K562 (cell line): ENCODE measurements at regions not wholly inside any gene's neighbourhood (a gene's known extent, or its start where the extent isn't known, plus 50 kb on each side); places are given as distances from the start of the nearest gene placed in this dataset.

ENCODE experiments used
- ATAC-seq: fragments of 200-7000 bp; cut with Tn5 transposase; 3 replicates; pipeline ENCODE4 v1.9.1; 2020; ENCODE audit warnings: moderate library complexity
- BruUV-seq: library from RNA; stranded (reverse); fragments of 400-500 nt; replicated peaks from 2 replicates; lab custom pipeline; 2021; lab: Mats Ljungman, UMichigan
- CTCF ChIA-PET: fragments of 300-600 bp; formaldehyde crosslinking; extraction: SDS; loops from one replicate; lab custom pipeline; 2021; ENCODE audit warnings: low intra/inter-chr PET ratio; lab: Yijun Ruan, JAX
- POLR2A ChIA-PET: fragments of 300-600, 350-650 bp; sonication (Branson Sonifier 250); formaldehyde crosslinking; extraction: SDS; loops from one replicate; lab custom pipeline; 2021; ENCODE audit warnings: antibody characterized with exemption, inconsistent platforms; lab: Yijun Ruan, JAX
- DNase-seq, 4 experiments: peaks; one replicate each; pipeline versions ENCODE4 v3.0.0 to v3.0.0-alpha.2; 2011 to 2018; ENCODE audit warnings: low spot score in 3 of 4, mixed read lengths in 3 of 4; ENCODE audit errors: extremely low read depth in 1 of 4
- FAIRE-seq: peaks from 2 replicates; lab custom pipeline; 2011; peaks lifted over from hg19 to GRCh38; lab: Jason Lieb, UNC
- H2AFZ ChIP-seq: 2 replicates; pipeline ENCODE4 v1.6.0; 2011; ENCODE audit warnings: low read depth, low read length, control low read depth, inconsistent platforms
- H3K27ac ChIP-seq: fragments of 200-600 bp; 3 replicates; pipeline ENCODE4 v1.8.0; 2011; ENCODE audit warnings: low read depth, mild to moderate bottlenecking, control low read depth, inconsistent platforms, low read length, moderate library complexity, mixed read lengths; ENCODE audit errors: extremely low read depth
- H3K27me3 ChIP-seq, 2 experiments: fragments of 300-600 bp in 1 of 2; 2 replicates in 1 of 2; 3 replicates in 1 of 2; pipeline versions ENCODE4 v1.6.0 to v1.8.0; 2011; ENCODE audit warnings: inconsistent platforms in 2 of 2, low read length in 2 of 2, mild to moderate bottlenecking in 1 of 2, mixed read lengths in 1 of 2, moderate library complexity in 1 of 2; ENCODE audit not compliant: control insufficient read depth in 2 of 2, insufficient read depth in 2 of 2
- H3K36me3 ChIP-seq: fragments of 300-600 bp; 3 replicates; pipeline ENCODE4 v1.8.0; 2011; ENCODE audit warnings: mild to moderate bottlenecking, low read length, inconsistent platforms; ENCODE audit not compliant: control insufficient read depth, insufficient read depth
- H3K4me1 ChIP-seq, 2 experiments: fragments of 200-600 bp in 1 of 2; replicated peaks in 1 of 2; 2 replicates in 1 of 2; 3 replicates in 1 of 2; pipeline versions ENCODE4 v1.5.1 to v1.8.0; 2011; ENCODE audit warnings: inconsistent platforms in 2 of 2, low read length in 2 of 2, mild to moderate bottlenecking in 1 of 2, mixed read lengths in 1 of 2, moderate library complexity in 1 of 2; ENCODE audit not compliant: control insufficient read depth in 2 of 2, insufficient read depth in 2 of 2
- H3K4me2 ChIP-seq: 2 replicates; pipeline ENCODE4 v1.6.1; 2011; ENCODE audit warnings: low read length, control low read depth, inconsistent platforms, mixed read lengths; ENCODE audit not compliant: insufficient read depth
- H3K4me3 ChIP-seq: fragments of 200-600 bp; sonication (generic), shearing (Covaris generic); 2 replicates; pipeline ENCODE4 v1.5.1; 2016; ENCODE audit warnings: control low read depth, inconsistent platforms
- H3K79me2 ChIP-seq: fragments of 200-600 bp; 3 replicates; pipeline ENCODE4 v1.8.0; 2011; ENCODE audit warnings: low read length, inconsistent platforms; ENCODE audit not compliant: control insufficient read depth, insufficient read depth
- H3K9ac ChIP-seq, 2 experiments: 2 replicates each; pipeline versions ENCODE4 v1.6.0 to v1.6.1; 2011; ENCODE audit warnings: low read depth in 2 of 2, low read length in 2 of 2, control low read depth in 1 of 2, inconsistent platforms in 1 of 2, mild to moderate bottlenecking in 1 of 2, mixed read lengths in 1 of 2; ENCODE audit not compliant: insufficient read depth in 1 of 2
- H3K9me1 ChIP-seq: one replicate; pipeline ENCODE4 v1.6.0; 2011; ENCODE audit warnings: inconsistent platforms, mild to moderate bottlenecking, low read length, moderate library complexity; ENCODE audit not compliant: control insufficient read depth, insufficient read depth
- H3K9me3 ChIP-seq: replicated peaks from 2 replicates; pipeline ENCODE4 v1.5.1; 2011; ENCODE audit warnings: low read depth, low read length, inconsistent platforms; ENCODE audit not compliant: control insufficient read depth, insufficient read depth
- H4K20me1 ChIP-seq: replicated peaks from 2 replicates; pipeline ENCODE4 v1.6.1; 2011; ENCODE audit warnings: low read length, inconsistent platforms, mixed read lengths; ENCODE audit not compliant: control insufficient read depth, insufficient read depth
- CTBP1 ChIP-seq: fragments of 450-650 bp; IDR thresholded peaks from 2 replicates; pipeline ENCODE4 v1.6.1; 2016; ENCODE audit warnings: borderline replicate concordance
- L3MBTL2 ChIP-seq: fragments of 450-650 bp; IDR thresholded peaks from 2 replicates; pipeline ENCODE4 v1.6.1; 2016; ENCODE audit warnings: mild to moderate bottlenecking, moderate library complexity
- PCBP2 ChIP-seq: fragments of 200-400 bp; formaldehyde crosslinking; IDR thresholded peaks from 2 replicates; pipeline ENCODE4 v1.6.1; 2018; ENCODE audit warnings: low read length, low read depth, mild to moderate bottlenecking, moderate library complexity; ENCODE audit not compliant: poor library complexity, severe bottlenecking
- TEAD4 ChIP-seq, 2 experiments: sonication (generic) in 1 of 2; formaldehyde crosslinking in 1 of 2; IDR thresholded peaks; 2 replicates each; pipeline versions ENCODE4 v1.6.1 to v1.8.0; 2012 to 2022; ENCODE audit warnings: borderline replicate concordance in 1 of 2, inconsistent platforms in 1 of 2, low read length in 1 of 2, mild to moderate bottlenecking in 1 of 2, missing genetic modification reagents in 1 of 2
- TRIM24 ChIP-seq, 2 experiments: fragments of 450-650 bp; IDR thresholded peaks; 2 replicates each; pipeline ENCODE4 v1.6.1; 2016
- ZNF124 ChIP-seq: sonication (generic); formaldehyde crosslinking; IDR thresholded peaks from 2 replicates; pipeline ENCODE4 v1.8.1; 2022; ENCODE audit warnings: missing genetic modification reagents
- WGBS: fragments of 100-300 bp; shearing (Covaris generic); methylation state at CpG from one replicate; pipeline ENCODE4 v1.1.6; 2016; ENCODE audit warnings: low coverage, mixed read lengths; ENCODE audit not compliant: insufficient coverage; ENCODE audit errors: missing lambda C conversion rate; 5-methylcytosine and 5-hydroxymethylcytosine counted together
- in situ Hi-C: fragments of 300-500 bp; cut with MboI; formaldehyde crosslinking; loops from 4 replicates; pipeline ENCODE4 v1.15.0; 2018; ENCODE audit warnings: inconsistent platforms, mixed read lengths
- intact Hi-C: fragments of 100-400 bp; cut with micrococcal nuclease; formaldehyde crosslinking; loops from 2 replicates; pipeline ENCODE4 v1.14.2; 2022

- CTCF ChIA-PET = no interaction called here
- H3K4me3 ChIP-seq = no peak overlapping the region
- H3K27ac ChIP-seq = no peak overlapping the region
- no peaks in the 10 kb centered on the region for H4K20me1 ChIP-seq
- no peak overlapping the region for H3K4me2 ChIP-seq
- DNase-seq (no peak), FAIRE-seq (no peak), ATAC-seq (no peak)
- POLR2A ChIA-PET = no interaction called here
- no peaks in the 10 kb centered on the region for H3K36me3 ChIP-seq
- H3K79me2 ChIP-seq = no peaks in the 10 kb centered on the region
- H3K9me3 ChIP-seq = no peaks in the 10 kb centered on the region
- TF ChIP-seq CTBP1 = no peak
- WGBS = 0% methylated on average over 6 of the region's 6 CpGs
- no peak overlapping the region for H2AFZ ChIP-seq
- intact Hi-C loops = no loop called here
- no peaks in the 10 kb centered on the region for H3K27me3 ChIP-seq
- no TSS peak for BruUV-seq
- no peaks in the 10 kb centered on the region for H3K4me1 ChIP-seq
- no peak overlapping the region for H3K9ac ChIP-seq
- H3K9me1 ChIP-seq = no peaks in the 10 kb centered on the region
- in situ Hi-C loops = no loop called here
Measured at GRCh38 chr5:126046318-126046717, 376.9 kb upstream of the GRAMD2B start.

GRCh38 chr5:126046846-126047571, 376.2 kb upstream of the GRAMD2B start:
- ATAC-seq (no peak), DNase-seq (no peak), FAIRE-seq (no peak)
- Histone ChIP-seq H3K4me1 (no peaks in the 10 kb centered on the region), H3K79me2 (no peaks in the 10 kb centered on the region), H3K27me3 (no peaks in the 10 kb centered on the region), H3K4me3 (no peak overlapping the region), H4K20me1 (no peaks in the 10 kb centered on the region), H3K27ac (no peak overlapping the region), H2AFZ (no peak overlapping the region), H3K4me2 (no peak overlapping the region), H3K9me3 (no peaks in the 10 kb centered on the region), H3K9me1 (no peaks in the 10 kb centered on the region), H3K36me3 (no peaks in the 10 kb centered on the region), H3K9ac (no peak overlapping the region)
- TF ChIP-seq TRIM24 (IDR thresholded peaks at IDR 0.05) = no peak
- TF ChIP-seq ZNF124 (CRISPR knock-in tag) = no peak
- no peak for TF ChIP-seq PCBP2
- no peak for TF ChIP-seq TEAD4 (IDR thresholded peaks at IDR 0.05; ENCODE audit: low read length)
- TF ChIP-seq TEAD4 (CRISPR knock-in tag; IDR thresholded peaks at IDR 0.05; ENCODE audit: borderline replicate concordance) = no peak
- TF ChIP-seq L3MBTL2 = no peak
- CTCF ChIA-PET = no interaction called here
- intact Hi-C loops = no loop called here
- in situ Hi-C loops = no loop called here
- no TSS peak for BruUV-seq
- POLR2A ChIA-PET = no interaction called here
